Mammary epithelial cell (primary cell): ENCODE measurements at regions not wholly inside any gene's neighbourhood (a gene's known extent, or its start where the extent isn't known, plus 50 kb on each side); places are given as distances from the start of the nearest gene placed in this dataset.

Experiments
- EZH2 ChIP-seq: IDR thresholded peaks from 2 replicates; pipeline ENCODE4 v1.6.1; 2012; ENCODE audit warnings: low read length, inconsistent platforms, borderline replicate concordance
- TF ChIP-seq, protein P1 (sequence below), 2 donors: IDR thresholded peaks in 1 of 2; conservative IDR thresholded peaks in 1 of 2; 2 replicates each; pipeline ENCODE4 v1.5.1; 2011 to 2012; ENCODE audit warnings: inconsistent platforms in 2 of 2, low read length in 2 of 2, mild to moderate bottlenecking in 2 of 2, control low read depth in 1 of 2, low read depth in 1 of 2; ENCODE audit not compliant: insufficient read depth in 1 of 2; ENCODE audit errors: extremely low read depth in 1 of 2

DNA sequence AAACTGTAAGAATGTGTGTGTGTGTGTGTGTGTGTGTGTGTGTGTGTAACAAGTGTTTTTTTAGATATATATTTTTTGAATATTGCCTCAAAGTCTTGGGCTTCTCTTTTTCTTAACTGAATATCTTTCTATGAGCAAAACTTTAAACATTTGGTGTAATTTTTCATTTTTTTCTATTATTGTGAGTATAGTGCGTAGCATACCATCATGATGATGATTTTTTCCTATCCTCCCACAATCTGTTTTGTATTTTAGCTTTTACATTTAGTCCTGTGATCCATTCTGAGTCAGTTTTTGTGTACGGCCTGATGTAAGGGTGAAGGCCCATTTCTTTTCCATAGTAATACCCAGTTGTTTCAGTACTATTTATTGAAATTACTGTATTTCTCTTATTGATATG, 680.6 kb downstream of the TTLL7 start:
- TF ChIP-seq, protein P1, sequence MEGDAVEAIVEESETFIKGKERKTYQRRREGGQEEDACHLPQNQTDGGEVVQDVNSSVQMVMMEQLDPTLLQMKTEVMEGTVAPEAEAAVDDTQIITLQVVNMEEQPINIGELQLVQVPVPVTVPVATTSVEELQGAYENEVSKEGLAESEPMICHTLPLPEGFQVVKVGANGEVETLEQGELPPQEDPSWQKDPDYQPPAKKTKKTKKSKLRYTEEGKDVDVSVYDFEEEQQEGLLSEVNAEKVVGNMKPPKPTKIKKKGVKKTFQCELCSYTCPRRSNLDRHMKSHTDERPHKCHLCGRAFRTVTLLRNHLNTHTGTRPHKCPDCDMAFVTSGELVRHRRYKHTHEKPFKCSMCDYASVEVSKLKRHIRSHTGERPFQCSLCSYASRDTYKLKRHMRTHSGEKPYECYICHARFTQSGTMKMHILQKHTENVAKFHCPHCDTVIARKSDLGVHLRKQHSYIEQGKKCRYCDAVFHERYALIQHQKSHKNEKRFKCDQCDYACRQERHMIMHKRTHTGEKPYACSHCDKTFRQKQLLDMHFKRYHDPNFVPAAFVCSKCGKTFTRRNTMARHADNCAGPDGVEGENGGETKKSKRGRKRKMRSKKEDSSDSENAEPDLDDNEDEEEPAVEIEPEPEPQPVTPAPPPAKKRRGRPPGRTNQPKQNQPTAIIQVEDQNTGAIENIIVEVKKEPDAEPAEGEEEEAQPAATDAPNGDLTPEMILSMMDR (conservative IDR thresholded peaks at IDR 0.05 in 1 of 2, IDR thresholded peaks at IDR 0.05 in 1 of 2; ENCODE audit: extremely low read depth in 1 of 2, insufficient read depth in 1 of 2, low read depth in 1 of 2, low read length in 2 of 2) = no peak
- no peak for TF ChIP-seq EZH2
